DOHH2 (cell line): ENCODE measurements at regions not wholly inside any gene's neighbourhood (a gene's known extent, or its start where the extent isn't known, plus 50 kb on each side); places are given as distances from the start of the nearest gene placed in this dataset.

ENCODE experiments used
- CTCF ChIP-seq: fragments of 200-600 bp; sonication (generic); IDR thresholded peaks from one replicate; pipeline ENCODE4 v1.5.1; 2014; ENCODE audit warnings: antibody characterized with exemption, mild to moderate bottlenecking, low read depth, low read length; ENCODE audit not compliant: poor library complexity, severe bottlenecking
- EZH2phosphoT487 ChIP-seq: fragments of 200-600 bp; sonication (generic); IDR thresholded peaks from 2 replicates; pipeline ENCODE4 v1.6.1; 2017; ENCODE audit warnings: borderline replicate concordance, mild to moderate bottlenecking, antibody characterized with exemption, low read length, moderate library complexity, mixed read lengths

DNA sequence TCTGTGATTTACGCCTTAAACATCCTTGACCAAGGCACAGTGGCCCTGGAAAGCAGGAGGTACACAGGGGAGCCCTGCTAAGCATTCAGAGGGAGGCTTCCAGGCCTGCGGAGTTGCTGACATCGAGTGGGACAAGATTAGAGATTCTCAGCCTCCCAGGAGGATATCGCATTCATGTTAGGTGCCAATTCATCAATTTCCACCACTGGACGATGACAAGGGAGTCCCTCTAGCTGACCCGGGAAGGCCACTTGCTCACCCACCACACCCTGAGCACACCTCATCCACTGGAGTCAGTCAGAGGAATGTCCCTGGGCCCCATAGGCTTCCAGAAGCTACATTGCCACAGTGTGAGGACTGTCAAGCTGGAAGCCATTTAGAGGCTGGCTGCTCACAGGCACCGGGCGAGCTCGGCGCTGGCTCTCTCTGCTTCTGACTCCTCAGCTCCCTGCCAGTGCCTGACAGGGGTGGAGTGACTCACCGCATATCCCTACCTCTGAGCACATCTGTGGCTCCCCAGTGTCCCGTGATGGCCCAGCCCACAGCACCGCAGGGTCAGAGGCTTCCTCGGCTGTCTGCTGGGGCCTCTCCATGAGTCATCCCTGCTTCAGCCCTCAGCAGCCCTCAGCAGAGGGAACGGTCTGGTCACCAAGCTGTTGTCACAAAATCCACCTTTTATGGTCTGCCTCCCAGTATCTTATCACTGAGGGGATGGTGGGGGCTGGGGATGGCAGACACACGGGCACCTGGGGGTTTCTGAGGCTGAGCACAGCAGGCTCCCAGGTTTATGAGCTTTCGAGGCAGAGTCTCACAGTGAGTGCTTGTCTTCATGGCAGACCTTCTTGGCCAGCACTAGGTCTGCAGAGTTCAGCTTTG, 117.5 kb downstream of the ZNF608 start:
- TF ChIP-seq CTCF (no peak), EZH2phosphoT487 (no peak)
